Loucy (cell line): ENCODE measurements at regions not wholly inside any gene's neighbourhood (a gene's known extent, or its start where the extent isn't known, plus 50 kb on each side); places are given as distances from the start of the nearest gene placed in this dataset.

Source experiments
- H2AFZ ChIP-seq: fragments of 200-600 bp; sonication (generic); 2 replicates; pipeline ENCODE4 v1.6.0; 2016; ENCODE audit warnings: antibody characterized with exemption, mild to moderate bottlenecking, low read length, moderate library complexity
- H3F3A ChIP-seq: fragments of 200-600 bp; 2 replicates; pipeline ENCODE4 v1.6.0; 2016; ENCODE audit warnings: antibody characterized with exemption, low read depth, mild to moderate bottlenecking
- H3K27me3 ChIP-seq: fragments of 200-600 bp; sonication (generic); 2 replicates; pipeline ENCODE4 v1.6.1; 2014; ENCODE audit warnings: low read length, mild to moderate bottlenecking; ENCODE audit not compliant: insufficient read depth, poor library complexity, severe bottlenecking
- H3K36me3 ChIP-seq: fragments of 200-600 bp; sonication (generic); 2 replicates; pipeline ENCODE4 v1.6.1; 2016; ENCODE audit warnings: low read length; ENCODE audit not compliant: insufficient read depth
- H3K4me1 ChIP-seq: fragments of 200-600 bp; sonication (generic); 2 replicates; pipeline ENCODE4 v1.5.1; 2014; ENCODE audit warnings: low read length, mild to moderate bottlenecking; ENCODE audit not compliant: insufficient read depth, poor library complexity, severe bottlenecking
- H3K4me2 ChIP-seq: fragments of 200-600 bp; sonication (generic); 2 replicates; pipeline ENCODE4 v1.6.0; 2014; ENCODE audit warnings: antibody characterized with exemption, low read length, low read depth, mild to moderate bottlenecking; ENCODE audit not compliant: poor library complexity, severe bottlenecking
- H3K4me3 ChIP-seq: fragments of 200-600 bp; sonication (generic); 2 replicates; pipeline ENCODE4 v1.5.1; 2014; ENCODE audit warnings: low read length, mild to moderate bottlenecking, mixed read lengths; ENCODE audit not compliant: poor library complexity, severe bottlenecking
- H3K79me2 ChIP-seq: fragments of 200-600 bp; sonication (generic); 2 replicates; pipeline ENCODE4 v1.6.1; 2014; ENCODE audit warnings: low read length; ENCODE audit not compliant: insufficient read depth
- H3K9ac ChIP-seq: fragments of 200-600 bp; sonication (generic); 2 replicates; pipeline ENCODE4 v1.6.0; 2014; ENCODE audit warnings: mild to moderate bottlenecking, low read depth, low read length, moderate library complexity; ENCODE audit not compliant: poor library complexity, severe bottlenecking
- H3K9me2 ChIP-seq: fragments of 200-600 bp; sonication (generic); replicated peaks from 2 replicates; pipeline ENCODE4 v1.6.1; 2016; ENCODE audit warnings: low read depth, low read length, mixed read lengths
- H3K9me3 ChIP-seq: fragments of 200-600 bp; sonication (generic); 2 replicates; pipeline ENCODE4 v1.6.1; 2014; ENCODE audit warnings: mild to moderate bottlenecking, antibody characterized with exemption, low read length, low read depth; ENCODE audit not compliant: insufficient read depth
- H4K20me1 ChIP-seq: fragments of 200-600 bp; sonication (generic); 2 replicates; pipeline ENCODE4 v1.6.0; 2014; ENCODE audit warnings: antibody characterized with exemption, low read length, mild to moderate bottlenecking; ENCODE audit not compliant: insufficient read depth, poor library complexity, severe bottlenecking
- EZH2phosphoT487 ChIP-seq: fragments of 200-600 bp; IDR thresholded peaks from 2 replicates; pipeline ENCODE4 v1.6.1; 2018; ENCODE audit warnings: antibody characterized with exemption, mild to moderate bottlenecking, moderate library complexity, borderline replicate concordance
- TF ChIP-seq, protein P1 (sequence below): fragments of 200-600 bp; sonication (generic); conservative IDR thresholded peaks from 2 replicates; pipeline ENCODE4 v1.5.1; 2014; ENCODE audit warnings: mild to moderate bottlenecking, antibody characterized with exemption, low read length

DNA sequence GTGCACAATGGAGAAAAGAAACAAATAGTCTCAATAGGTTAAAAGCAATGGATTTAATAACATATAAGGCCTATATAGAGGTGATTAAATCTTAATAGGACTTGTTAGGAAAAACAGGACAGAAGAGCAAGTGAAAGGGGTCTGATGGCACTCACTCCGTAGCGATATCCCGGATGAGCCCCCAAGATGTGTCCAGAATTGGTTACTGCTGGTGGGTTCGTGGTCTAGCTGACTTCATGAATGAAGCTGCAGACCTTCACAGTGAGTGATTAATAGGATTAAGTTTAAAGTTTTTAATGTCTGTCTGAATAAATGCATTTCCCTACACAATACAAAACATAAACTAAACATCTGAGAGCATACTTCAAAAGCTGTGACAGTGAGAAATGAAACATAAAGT lies 110.4 kb upstream of the FAM174A start:
- Histone ChIP-seq H3K79me2 (no peaks in the 10 kb centered on the region), H4K20me1 (no peaks in the 10 kb centered on the region), H3K36me3 (no peaks in the 10 kb centered on the region), H3K27me3 (no peaks in the 10 kb centered on the region), H3K9ac (no peak overlapping the region), H3K9me2 (no peaks in the 10 kb centered on the region), H3K4me3 (no peak overlapping the region), H3K4me1 (no peaks in the 10 kb centered on the region), H3F3A (no peaks in the 10 kb centered on the region), H2AFZ (no peak overlapping the region), H3K9me3 (no peaks in the 10 kb centered on the region), H3K4me2 (no peak overlapping the region)
- TF ChIP-seq, protein P1, sequence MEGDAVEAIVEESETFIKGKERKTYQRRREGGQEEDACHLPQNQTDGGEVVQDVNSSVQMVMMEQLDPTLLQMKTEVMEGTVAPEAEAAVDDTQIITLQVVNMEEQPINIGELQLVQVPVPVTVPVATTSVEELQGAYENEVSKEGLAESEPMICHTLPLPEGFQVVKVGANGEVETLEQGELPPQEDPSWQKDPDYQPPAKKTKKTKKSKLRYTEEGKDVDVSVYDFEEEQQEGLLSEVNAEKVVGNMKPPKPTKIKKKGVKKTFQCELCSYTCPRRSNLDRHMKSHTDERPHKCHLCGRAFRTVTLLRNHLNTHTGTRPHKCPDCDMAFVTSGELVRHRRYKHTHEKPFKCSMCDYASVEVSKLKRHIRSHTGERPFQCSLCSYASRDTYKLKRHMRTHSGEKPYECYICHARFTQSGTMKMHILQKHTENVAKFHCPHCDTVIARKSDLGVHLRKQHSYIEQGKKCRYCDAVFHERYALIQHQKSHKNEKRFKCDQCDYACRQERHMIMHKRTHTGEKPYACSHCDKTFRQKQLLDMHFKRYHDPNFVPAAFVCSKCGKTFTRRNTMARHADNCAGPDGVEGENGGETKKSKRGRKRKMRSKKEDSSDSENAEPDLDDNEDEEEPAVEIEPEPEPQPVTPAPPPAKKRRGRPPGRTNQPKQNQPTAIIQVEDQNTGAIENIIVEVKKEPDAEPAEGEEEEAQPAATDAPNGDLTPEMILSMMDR: no peak
- TF ChIP-seq EZH2phosphoT487: no peak

DNA sequence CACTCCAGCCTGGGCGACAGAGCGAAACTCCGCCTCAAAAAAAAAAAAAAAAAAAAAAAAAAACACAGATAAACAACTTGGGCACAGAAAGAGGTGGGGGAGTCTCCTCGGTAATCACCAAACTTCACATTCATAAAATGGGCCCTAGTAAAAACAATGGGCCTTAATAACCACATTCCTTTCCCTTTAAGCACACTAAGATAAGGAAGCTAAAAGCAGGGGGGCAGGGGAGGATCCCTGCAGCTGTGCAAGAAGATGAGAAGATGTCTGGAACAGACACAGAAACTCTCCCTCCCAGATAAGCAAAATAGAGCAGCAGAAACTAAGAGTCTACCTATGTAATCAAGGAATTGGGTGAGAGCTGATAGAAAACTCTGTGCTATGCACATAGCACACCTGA lies 111.2 kb upstream of the FAM174A start:
- H3K4me1 ChIP-seq: no peaks in the 10 kb centered on the region
- H3K27me3 ChIP-seq: no peaks in the 10 kb centered on the region
- H3K9me2 ChIP-seq: no peaks in the 10 kb centered on the region
- no peak overlapping the region for H3K4me2 ChIP-seq
- no peaks in the 10 kb centered on the region for H3F3A ChIP-seq
- H3K79me2 ChIP-seq: no peaks in the 10 kb centered on the region
- TF ChIP-seq, protein P1: no peak
- TF ChIP-seq EZH2phosphoT487: no peak
- H2AFZ ChIP-seq: no peak overlapping the region
- no peak overlapping the region for H3K4me3 ChIP-seq
- H4K20me1 ChIP-seq: no peaks in the 10 kb centered on the region
- no peaks in the 10 kb centered on the region for H3K36me3 ChIP-seq
- no peak overlapping the region for H3K9ac ChIP-seq
- H3K9me3 ChIP-seq: no peaks in the 10 kb centered on the region

DNA sequence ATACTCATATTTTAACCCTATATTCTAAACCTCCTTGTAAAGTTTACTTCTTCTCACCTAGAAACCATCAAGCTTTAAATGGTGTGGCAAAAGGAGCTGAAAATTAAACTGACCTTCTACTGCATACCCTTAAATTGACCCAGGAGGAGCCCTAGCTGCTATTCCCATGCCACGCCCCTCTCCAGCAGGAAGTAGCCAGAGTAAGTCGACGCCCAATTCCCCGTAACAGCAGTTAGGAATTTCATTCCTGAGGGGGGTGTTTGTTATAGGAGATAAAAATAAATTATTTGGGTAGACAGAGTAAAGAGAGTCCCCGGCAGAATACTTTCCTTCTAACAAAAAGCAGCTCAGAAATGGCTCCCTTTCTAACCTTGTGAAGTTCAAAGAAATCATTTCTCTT lies 111.8 kb upstream of the FAM174A start:
- TF ChIP-seq, protein P1: no peak
- TF ChIP-seq EZH2phosphoT487: no peak
- Histone ChIP-seq H2AFZ (no peak overlapping the region), H3F3A (no peaks in the 10 kb centered on the region), H3K4me3 (no peak overlapping the region), H3K4me2 (no peak overlapping the region), H4K20me1 (no peaks in the 10 kb centered on the region), H3K36me3 (no peaks in the 10 kb centered on the region), H3K27me3 (no peaks in the 10 kb centered on the region), H3K9me2 (no peaks in the 10 kb centered on the region), H3K79me2 (no peaks in the 10 kb centered on the region), H3K9me3 (no peaks in the 10 kb centered on the region), H3K4me1 (no peaks in the 10 kb centered on the region), H3K9ac (no peak overlapping the region)
